H1 (cell line): ENCODE measurements at regions not wholly inside any gene's neighbourhood (a gene's known extent, or its start where the extent isn't known, plus 50 kb on each side); places are given as distances from the start of the nearest gene placed in this dataset.

Experiments used
- CTCF ChIA-PET: fragments of 300-600 bp; sonication (Branson Sonifier 250); formaldehyde crosslinking; loops from one replicate; lab custom pipeline; 2021; ENCODE audit not compliant: partially characterized antibody; lab: Charles Lee
- POLR2A ChIA-PET: fragments of 300-600 bp; sonication (Branson Sonifier 250); formaldehyde crosslinking; loops from one replicate; lab custom pipeline; 2021; ENCODE audit warnings: inconsistent platforms; ENCODE audit not compliant: partially characterized antibody; lab: Charles Lee
- DNase-seq, 2 experiments: peaks; one replicate each; pipeline versions ENCODE4 v3.0.0 to v3.0.0-alpha.2; 2010 to 2022; ENCODE audit warnings: low spot score in 2 of 2, low read depth in 1 of 2, mixed read lengths in 1 of 2
- FAIRE-seq: peaks from 2 replicates; lab custom pipeline; 2011; peaks lifted over from hg19 to GRCh38; lab: Jason Lieb, UNC
- H2AFZ ChIP-seq: 2 replicates; pipeline ENCODE4 v1.8.1; 2012; ENCODE audit warnings: low read length, inconsistent platforms
- H2AK5ac ChIP-seq: 2 replicates; pipeline ENCODE4 v1.6.1; 2013; ENCODE audit warnings: low read depth, low read length
- H2BK120ac ChIP-seq: replicated peaks from 2 replicates; pipeline ENCODE3; 2013; ENCODE audit warnings: low read depth, low read length, inconsistent platforms
- H2BK12ac ChIP-seq: 2 replicates; pipeline ENCODE4 v1.6.1; 2013; ENCODE audit warnings: low read depth, low read length
- H2BK15ac ChIP-seq: 2 replicates; pipeline ENCODE4 v1.6.1; 2013; ENCODE audit warnings: low read length
- H2BK20ac ChIP-seq: 2 replicates; pipeline ENCODE4 v1.6.1; 2013; ENCODE audit warnings: low read length
- H2BK5ac ChIP-seq: 2 replicates; pipeline ENCODE4 v1.6.1; 2013; ENCODE audit warnings: low read depth, low read length
- H3K14ac ChIP-seq: 2 replicates; pipeline ENCODE4 v1.6.1; 2013; ENCODE audit warnings: inconsistent platforms; ENCODE audit not compliant: insufficient read length
- H3K18ac ChIP-seq: 2 replicates; pipeline ENCODE4 v1.6.1; 2013; ENCODE audit warnings: low read length; ENCODE audit errors: extremely low read depth
- H3K23ac ChIP-seq: 2 replicates; pipeline ENCODE4 v1.6.1; 2013; ENCODE audit warnings: inconsistent platforms; ENCODE audit not compliant: insufficient read length
- H3K23me2 ChIP-seq: 2 replicates; pipeline ENCODE4 v1.6.1; 2013; ENCODE audit warnings: low read depth, low read length
- H3K27ac ChIP-seq: 2 replicates; pipeline ENCODE4 v1.6.1; 2011; ENCODE audit warnings: low read depth, low read length, inconsistent platforms
- H3K27me3 ChIP-seq, 4 experiments: replicated peaks in 1 of 4; 1 replicate in 1 of 4; 2 replicates in 3 of 4; pipeline versions ENCODE4 v1.6.1 to v1.8.1; 2011 to 2013; ENCODE audit warnings: low read length in 3 of 4, mild to moderate bottlenecking in 3 of 4, inconsistent platforms in 2 of 4, mixed read lengths in 2 of 4, moderate library complexity in 1 of 4; ENCODE audit not compliant: control insufficient read depth in 3 of 4, insufficient read depth in 3 of 4; ENCODE audit errors: extremely low read depth in 1 of 4
- H3K36me3 ChIP-seq, 4 experiments: 2 replicates each; pipeline versions ENCODE4 v1.6.1 to v1.8.1; 2011 to 2013; ENCODE audit warnings: mild to moderate bottlenecking in 4 of 4, low read length in 3 of 4, moderate library complexity in 2 of 4, control low read depth in 1 of 4, inconsistent platforms in 1 of 4; ENCODE audit not compliant: insufficient read depth in 4 of 4, control insufficient read depth in 2 of 4
- H3K4ac ChIP-seq: replicated peaks from 2 replicates; pipeline ENCODE3; 2013; ENCODE audit warnings: low read length, low read depth, mixed read lengths, inconsistent platforms; ENCODE audit not compliant: insufficient read length
- H3K4me1 ChIP-seq, 4 experiments: replicated peaks in 1 of 4; 1 replicate in 1 of 4; 2 replicates in 3 of 4; pipeline versions ENCODE4 v1.6.1 to v1.8.1; 2011 to 2013; ENCODE audit warnings: low read length in 3 of 4, inconsistent platforms in 2 of 4, mixed read lengths in 1 of 4; ENCODE audit not compliant: insufficient read depth in 4 of 4, control insufficient read depth in 3 of 4
- H3K4me2 ChIP-seq, 2 experiments: 2 replicates each; pipeline versions ENCODE4 v1.6.1 to v1.8.1; 2011 to 2013; ENCODE audit warnings: low read depth in 2 of 2, low read length in 2 of 2, control low read depth in 1 of 2, inconsistent platforms in 1 of 2, mild to moderate bottlenecking in 1 of 2; ENCODE audit not compliant: insufficient read depth in 1 of 2
- H3K4me3 ChIP-seq, 4 experiments: fragments of 200-600, 300-600 bp in 1 of 4; sonication (generic), shearing (Covaris generic), sonication (Bioruptor Twin) in 1 of 4; 2 replicates each; pipeline versions ENCODE4 v1.5.1 to v1.8.1; 2011 to 2016; ENCODE audit warnings: low read length in 4 of 4, low read depth in 3 of 4, control low read depth in 2 of 4, inconsistent platforms in 2 of 4, mild to moderate bottlenecking in 2 of 4, mixed read lengths in 1 of 4, moderate library complexity in 1 of 4; ENCODE audit not compliant: insufficient read depth in 2 of 4; ENCODE audit errors: extremely low read depth in 1 of 4
- H3K56ac ChIP-seq: replicated peaks from 2 replicates; pipeline ENCODE3; 2013; ENCODE audit warnings: low read depth, mild to moderate bottlenecking, mixed read lengths, low read length, inconsistent platforms; ENCODE audit not compliant: insufficient read length
- H3K79me1 ChIP-seq: 2 replicates; pipeline ENCODE4 v1.6.1; 2013; ENCODE audit warnings: low read depth, low read length, control low read depth
- H3K79me2 ChIP-seq, 2 experiments: 2 replicates each; pipeline versions ENCODE4 v1.6.1 to v1.8.1; 2012 to 2013; ENCODE audit warnings: low read length in 2 of 2, mild to moderate bottlenecking in 2 of 2, inconsistent platforms in 1 of 2; ENCODE audit not compliant: insufficient read depth in 2 of 2, control insufficient read depth in 1 of 2
- H3K9ac ChIP-seq, 4 experiments: replicated peaks in 1 of 4; 1 replicate in 1 of 4; 2 replicates in 3 of 4; pipeline versions ENCODE4 v1.6.1 to v1.8.1; 2011 to 2013; ENCODE audit warnings: low read depth in 3 of 4, low read length in 3 of 4, control low read depth in 2 of 4, mild to moderate bottlenecking in 2 of 4, moderate library complexity in 2 of 4, inconsistent platforms in 1 of 4; ENCODE audit errors: extremely low read depth in 1 of 4
- H3K9me3 ChIP-seq, 2 experiments: 2 replicates each; pipeline versions ENCODE4 v1.6.1 to v1.8.1; 2012 to 2013; ENCODE audit warnings: mild to moderate bottlenecking in 2 of 2, moderate library complexity in 2 of 2, control low read depth in 1 of 2, inconsistent platforms in 1 of 2, low read depth in 1 of 2, low read length in 1 of 2, mixed read lengths in 1 of 2; ENCODE audit not compliant: insufficient read depth in 2 of 2
- H4K20me1 ChIP-seq, 2 experiments: replicated peaks in 1 of 2; 2 replicates each; pipeline versions ENCODE3 to v1.8.1; 2011 to 2013; ENCODE audit warnings: inconsistent platforms in 2 of 2, low read length in 2 of 2, mild to moderate bottlenecking in 1 of 2; ENCODE audit not compliant: insufficient read depth in 2 of 2, control insufficient read depth in 1 of 2
- H4K5ac ChIP-seq: 2 replicates; pipeline ENCODE4 v1.6.1; 2013; ENCODE audit warnings: low read length, low read depth, mixed read lengths, inconsistent platforms; ENCODE audit not compliant: insufficient read length
- H4K8ac ChIP-seq: 2 replicates; pipeline ENCODE4 v1.8.0; 2013; ENCODE audit warnings: mild to moderate bottlenecking, moderate library complexity, low read length, inconsistent platforms; ENCODE audit not compliant: insufficient read depth; ENCODE audit errors: extremely low read depth
- H4K91ac ChIP-seq: replicated peaks from 2 replicates; pipeline ENCODE3; 2013; ENCODE audit warnings: low read length, mixed read lengths, inconsistent platforms; ENCODE audit not compliant: insufficient read length
- SAP30 ChIP-seq: fragments of 300-600 bp; sonication (generic); IDR thresholded peaks from 2 replicates; pipeline ENCODE4 v1.7.1; 2012; ENCODE audit warnings: low read length, moderate library complexity, mild to moderate bottlenecking, inconsistent platforms; ENCODE audit not compliant: insufficient read depth, insufficient replicate concordance
- SRF ChIP-seq: IDR thresholded peaks from 2 replicates; pipeline ENCODE4 v1.6.1; 2011; ENCODE audit warnings: mild to moderate bottlenecking, low read depth, low read length, moderate library complexity
- WGBS, 2 experiments: shearing (Covaris generic) in 1 of 2; methylation state at CpG; one replicate each; pipeline versions ENCODE4 v1.1.6 to v1.1.7; 2013 to 2015; ENCODE audit warnings: low lambda C conversion rate in 2 of 2, mixed read lengths in 2 of 2, inconsistent platforms in 1 of 2, low coverage in 1 of 2, missing lambda C conversion rate in 1 of 2; ENCODE audit not compliant: insufficient replicate concordance in 2 of 2, insufficient coverage in 1 of 2, insufficient read length in 1 of 2; ENCODE audit errors: extremely low coverage in 1 of 2, missing lambda C conversion rate in 1 of 2; 5-methylcytosine and 5-hydroxymethylcytosine counted together
- TF ChIP-seq, protein P1 (sequence below): IDR thresholded peaks from 2 replicates; pipeline ENCODE4 v1.6.1; 2012; ENCODE audit warnings: inconsistent platforms

GRCh38 chr14:76927971-76928700, 100.4 kb downstream of the IRF2BPL start:
- no peak overlapping the region for H3K4me3 ChIP-seq
- peaks cover 12 to 46% (median 33%) of the 10 kb centered on the region in 4 experiments for H3K4me1 ChIP-seq
- H3K14ac ChIP-seq: no peak overlapping the region
- FAIRE-seq (peak; percentile 42), DNase-seq (no peak)
- H3K27ac ChIP-seq: no peak overlapping the region
- no peak overlapping the region for H2AFZ ChIP-seq
- no peak overlapping the region for H3K4ac ChIP-seq
- TF ChIP-seq SRF (no peak), SAP30 (no peak)
- TF ChIP-seq, protein P1, sequence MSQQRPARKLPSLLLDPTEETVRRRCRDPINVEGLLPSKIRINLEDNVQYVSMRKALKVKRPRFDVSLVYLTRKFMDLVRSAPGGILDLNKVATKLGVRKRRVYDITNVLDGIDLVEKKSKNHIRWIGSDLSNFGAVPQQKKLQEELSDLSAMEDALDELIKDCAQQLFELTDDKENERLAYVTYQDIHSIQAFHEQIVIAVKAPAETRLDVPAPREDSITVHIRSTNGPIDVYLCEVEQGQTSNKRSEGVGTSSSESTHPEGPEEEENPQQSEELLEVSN: no peak
- no peaks in the 10 kb centered on the region for H3K79me1 ChIP-seq
- H2BK20ac ChIP-seq: peak overlapping the region; percentile 88; the same call in 1 of the 2 replicates
- no peaks in the 10 kb centered on the region for H3K79me2 ChIP-seq
- no peak overlapping the region for H3K9ac ChIP-seq
- no peaks in the 10 kb centered on the region for H3K36me3 ChIP-seq
- no peak overlapping the region for H3K4me2 ChIP-seq
- H4K91ac ChIP-seq: peak overlapping the region; percentile 4
- 83% methylated on average over 7 of the region's 8 CpGs; no CpG with 5 or more reads in 1 of the 2 experiments for WGBS, 2 experiments
- peak overlapping the region; percentile 19 for H2BK120ac ChIP-seq
- ChIA-PET POLR2A (interaction anchor here (0.8 to 2.6 kb wide), 3 partner anchors 9 to 99 kb away, joined by 3 to 11 read pairs (median 4); partner anchors contain the start of gene IRF2BPL), CTCF (interaction anchor here (0.6 to 21.9 kb wide), 11 partner anchors 10 to 259 kb away, joined by 3 to 403 read pairs (median 3); no protein-coding TSS in a partner anchor)
- no peaks in the 10 kb centered on the region for H4K20me1 ChIP-seq
- H4K8ac ChIP-seq: no peak overlapping the region; the same call in 1 of the 2 replicates
- H2BK15ac ChIP-seq: peak overlapping the region; percentile 50; the same call in 1 of the 2 replicates
- no peak overlapping the region for H3K56ac ChIP-seq
- no peaks in the 10 kb centered on the region for H3K27me3 ChIP-seq
- H4K5ac ChIP-seq: no peak overlapping the region
- no peaks in the 10 kb centered on the region for H3K9me3 ChIP-seq
- H3K18ac ChIP-seq: peak overlapping the region; percentile 43; the same call in 1 of the 2 replicates
- 0 out of 2 replicates have a peak, but pooled peaks cover 2% of the 10 kb centered on the region for H3K23me2 ChIP-seq
- H2AK5ac ChIP-seq: no peak overlapping the region
- H3K23ac ChIP-seq: no peak overlapping the region
- peak overlapping the region; percentile 97 for H2BK12ac ChIP-seq
- H2BK5ac ChIP-seq: peak overlapping the region; percentile 13; the same call in 1 of the 2 replicates
